ENCODE measurements at regions not wholly inside any gene's neighbourhood (a gene's known extent, or its start where the extent isn't known, plus 50 kb on each side); places are given as distances from the start of the nearest gene placed in this dataset.

GRCh38 chr2:128468186-128468920 is 149.7 kb upstream of the HS6ST1 start:
- TF ChIP-seq CTCF (IDR thresholded peaks at IDR 0.05) (no peak), POLR2A (IDR thresholded peaks at IDR 0.05) (no peak)

All from lower leg skin (tissue), 3 donors.